HEK293 (cell line): ENCODE measurements at regions not wholly inside any gene's neighbourhood (a gene's known extent, or its start where the extent isn't known, plus 50 kb on each side); places are given as distances from the start of the nearest gene placed in this dataset.

Experiments
- CTCF ChIA-PET: fragments of 350-600 bp; formaldehyde crosslinking; extraction: SDS; loops from one replicate; lab custom pipeline; 2021; ENCODE audit warnings: antibody characterized with exemption; lab: Yijun Ruan, JAX
- POLR2A ChIA-PET: fragments of 300-600 bp; formaldehyde crosslinking; extraction: SDS; loops from one replicate; lab custom pipeline; 2020; ENCODE audit warnings: antibody characterized with exemption, inconsistent platforms; lab: Yijun Ruan, JAX
- H3K27ac ChIP-seq: fragments of 200-500 bp; sonication (Bioruptor generic); 2 replicates; pipeline ENCODE4 v1.5.1; 2014; ENCODE audit warnings: low read depth, low read length, control low read depth, inconsistent platforms; ENCODE audit errors: extremely low read depth
- H3K36me3 ChIP-seq, 2 experiments: fragments of 200-500 bp in 1 of 2; sonication (Bioruptor generic) in 1 of 2; 1 replicate in 1 of 2; 2 replicates in 1 of 2; pipeline ENCODE4 v1.5.1; 2014 to 2017; ENCODE audit warnings: inconsistent platforms in 2 of 2, low read length in 2 of 2; ENCODE audit not compliant: control insufficient read depth in 2 of 2, insufficient read depth in 1 of 2
- H3K4me1 ChIP-seq: fragments of 200-500 bp; sonication (Bioruptor generic); 2 replicates; pipeline ENCODE4 v1.5.1; 2014; ENCODE audit warnings: mild to moderate bottlenecking, low read length, inconsistent platforms; ENCODE audit not compliant: control insufficient read depth, insufficient read depth
- H3K4me3 ChIP-seq: 2 replicates; pipeline ENCODE4 v1.5.1; 2011; ENCODE audit warnings: low read depth, mild to moderate bottlenecking, control low read depth, low read length, moderate library complexity
- H3K9me3 ChIP-seq: fragments of 200-500 bp; sonication (Bioruptor generic); 2 replicates; pipeline ENCODE4 v1.5.1; 2014; ENCODE audit warnings: low read depth, low read length, inconsistent platforms; ENCODE audit not compliant: control insufficient read depth, insufficient read depth
- MZF1 ChIP-seq: fragments of 450-650 bp; formaldehyde crosslinking; IDR thresholded peaks from 2 replicates; pipeline ENCODE4 v1.5.1; 2017; ENCODE audit warnings: missing biosample characterization, missing genetic modification characterization, borderline replicate concordance
- TCF7L2 ChIP-seq: IDR thresholded peaks from 2 replicates; pipeline ENCODE4 v1.6.1; 2011; ENCODE audit warnings: low read depth, mild to moderate bottlenecking, inconsistent platforms, low read length, moderate library complexity, borderline replicate concordance
- ZEB2 ChIP-seq: fragments of 450-650 bp; formaldehyde crosslinking; IDR thresholded peaks from 2 replicates; pipeline ENCODE4 v1.5.1; 2016; ENCODE audit warnings: missing biosample characterization, missing genetic modification characterization
- ZNF114 ChIP-seq: fragments of 450-650 bp; formaldehyde crosslinking; IDR thresholded peaks from 2 replicates; pipeline ENCODE4 v1.5.0; 2017; ENCODE audit warnings: missing biosample characterization, missing genetic modification characterization
- ZNF138 ChIP-seq: fragments of 450-650 bp; formaldehyde crosslinking; IDR thresholded peaks from 2 replicates; pipeline ENCODE4 v1.5.1; 2016; ENCODE audit warnings: missing biosample characterization, missing genetic modification characterization, borderline replicate concordance
- ZNF19 ChIP-seq: fragments of 450-650 bp; formaldehyde crosslinking; IDR thresholded peaks from 2 replicates; pipeline ENCODE4; 2016; ENCODE audit warnings: missing biosample characterization, missing genetic modification characterization, low read depth
- ZNF24 ChIP-seq: fragments of 450-650 bp; formaldehyde crosslinking; IDR thresholded peaks from 2 replicates; pipeline ENCODE4 v1.5.1; 2016; ENCODE audit warnings: missing biosample characterization, missing genetic modification characterization
- ZNF354C ChIP-seq: fragments of 450-650 bp; formaldehyde crosslinking; IDR thresholded peaks from 2 replicates; pipeline ENCODE4 v1.5.1; 2016; ENCODE audit warnings: missing biosample characterization, missing genetic modification characterization, low read depth, borderline replicate concordance
- ZNF391 ChIP-seq: fragments of 450-650 bp; formaldehyde crosslinking; IDR thresholded peaks from 2 replicates; pipeline ENCODE4 v1.5.1; 2016; ENCODE audit warnings: low read depth, missing biosample characterization, missing genetic modification characterization, borderline replicate concordance
- ZNF394 ChIP-seq: fragments of 450-650 bp; formaldehyde crosslinking; IDR thresholded peaks from 2 replicates; pipeline ENCODE4 v1.5.1; 2016; ENCODE audit warnings: missing biosample characterization, missing genetic modification characterization, mild to moderate bottlenecking, moderate library complexity, borderline replicate concordance
- ZNF404 ChIP-seq: fragments of 450-650 bp; formaldehyde crosslinking; IDR thresholded peaks from 2 replicates; pipeline ENCODE4 v1.5.1; 2017; ENCODE audit warnings: missing biosample characterization, missing genetic modification characterization
- ZNF416 ChIP-seq: fragments of 450-650 bp; formaldehyde crosslinking; IDR thresholded peaks from 2 replicates; pipeline ENCODE4 v1.5.1; 2016; ENCODE audit warnings: missing biosample characterization, missing genetic modification characterization
- ZNF561 ChIP-seq: fragments of 450-650 bp; IDR thresholded peaks from 2 replicates; pipeline ENCODE4 v1.5.1; 2018; ENCODE audit warnings: missing biosample characterization, missing genetic modification characterization, borderline replicate concordance
- ZNF571 ChIP-seq: fragments of 450-650 bp; formaldehyde crosslinking; IDR thresholded peaks from 2 replicates; pipeline ENCODE4 v1.5.0; 2017; ENCODE audit warnings: missing biosample characterization, missing genetic modification characterization
- ZNF768 ChIP-seq: fragments of 450-650 bp; formaldehyde crosslinking; IDR thresholded peaks from 2 replicates; pipeline ENCODE4 v1.5.1; 2018; ENCODE audit warnings: missing biosample characterization, mild to moderate bottlenecking, missing genetic modification characterization
- ZNF776 ChIP-seq: fragments of 450-650 bp; formaldehyde crosslinking; IDR thresholded peaks from 2 replicates; pipeline ENCODE4 v1.5.0; 2017; ENCODE audit warnings: missing biosample characterization, missing genetic modification characterization, borderline replicate concordance
- TF ChIP-seq, protein P1 (sequence below): fragments of 450-650 bp; formaldehyde crosslinking; IDR thresholded peaks from 2 replicates; pipeline ENCODE4 v1.5.1; 2016; ENCODE audit warnings: missing biosample characterization, missing genetic modification characterization
- TF ChIP-seq, protein P2 (sequence below): fragments of 450-650 bp; formaldehyde crosslinking; IDR thresholded peaks from 2 replicates; pipeline ENCODE4 v1.5.1; 2016; ENCODE audit warnings: missing biosample characterization, missing genetic modification characterization
- TF ChIP-seq, protein P3 (sequence below): fragments of 450-650 bp; formaldehyde crosslinking; IDR thresholded peaks from 2 replicates; pipeline ENCODE4 v1.5.1; 2016; ENCODE audit warnings: missing biosample characterization, missing genetic modification characterization

DNA sequence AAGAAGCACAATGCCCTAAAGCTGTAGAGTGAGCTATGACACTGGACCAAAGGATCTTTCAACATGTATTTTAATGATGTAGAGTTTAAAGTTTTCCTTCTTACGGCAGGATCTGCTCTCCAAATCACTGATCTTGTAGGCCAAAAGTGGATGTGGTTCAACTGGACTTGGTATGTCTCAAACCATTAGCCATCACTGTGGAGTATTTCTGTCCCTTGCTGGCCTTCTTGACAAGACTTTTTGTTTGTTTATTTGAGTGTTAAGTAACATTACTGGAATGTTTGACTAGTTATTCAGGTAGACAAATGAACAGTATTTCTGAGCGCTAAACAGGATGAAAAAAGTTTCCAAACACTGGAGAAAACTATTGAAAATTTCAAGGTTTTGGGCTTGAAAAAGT, 472.7 kb upstream of the CFAP20DC start (continued):
- no peak for TF ChIP-seq ZNF404
- TF ChIP-seq ZNF354C = no peak

DNA sequence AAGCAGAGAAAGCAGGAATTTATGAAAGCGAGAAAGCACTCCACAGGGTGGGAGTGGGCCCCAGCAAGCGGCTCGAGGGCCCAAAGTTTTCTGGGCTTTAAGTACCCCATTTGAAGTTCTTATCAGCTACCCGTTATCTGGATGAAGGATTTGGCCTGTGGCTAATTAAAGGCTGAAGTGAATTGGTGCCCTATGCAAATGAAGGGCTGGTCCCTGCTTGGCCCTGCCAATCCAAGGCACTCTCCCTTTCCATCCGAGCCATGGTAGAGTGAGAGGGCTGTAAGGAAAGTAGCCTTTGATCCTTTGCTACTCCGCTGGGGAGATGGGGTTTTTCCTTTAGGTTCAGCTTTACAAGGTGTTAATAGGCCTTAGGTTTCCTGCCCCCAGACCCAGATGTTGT, 469.3 kb upstream of the CFAP20DC start:
- 0 out of 2 replicates have a peak, but pooled peaks cover 3% of the 10 kb centered on the region for H3K4me1 ChIP-seq
- CTCF ChIA-PET = interaction anchor here (0.6 to 1.1 kb wide), 2 partner anchors 36 to 951 kb away, joined by 3 read pairs; no protein-coding TSS in a partner anchor
- no peak overlapping the region for H3K27ac ChIP-seq
- H3K9me3 ChIP-seq = no peaks in the 10 kb centered on the region
- H3K36me3 ChIP-seq = no peaks in the 10 kb centered on the region
- TF ChIP-seq ZNF404 = no peak
- no peak overlapping the region for H3K4me3 ChIP-seq
- POLR2A ChIA-PET = no interaction called here

DNA sequence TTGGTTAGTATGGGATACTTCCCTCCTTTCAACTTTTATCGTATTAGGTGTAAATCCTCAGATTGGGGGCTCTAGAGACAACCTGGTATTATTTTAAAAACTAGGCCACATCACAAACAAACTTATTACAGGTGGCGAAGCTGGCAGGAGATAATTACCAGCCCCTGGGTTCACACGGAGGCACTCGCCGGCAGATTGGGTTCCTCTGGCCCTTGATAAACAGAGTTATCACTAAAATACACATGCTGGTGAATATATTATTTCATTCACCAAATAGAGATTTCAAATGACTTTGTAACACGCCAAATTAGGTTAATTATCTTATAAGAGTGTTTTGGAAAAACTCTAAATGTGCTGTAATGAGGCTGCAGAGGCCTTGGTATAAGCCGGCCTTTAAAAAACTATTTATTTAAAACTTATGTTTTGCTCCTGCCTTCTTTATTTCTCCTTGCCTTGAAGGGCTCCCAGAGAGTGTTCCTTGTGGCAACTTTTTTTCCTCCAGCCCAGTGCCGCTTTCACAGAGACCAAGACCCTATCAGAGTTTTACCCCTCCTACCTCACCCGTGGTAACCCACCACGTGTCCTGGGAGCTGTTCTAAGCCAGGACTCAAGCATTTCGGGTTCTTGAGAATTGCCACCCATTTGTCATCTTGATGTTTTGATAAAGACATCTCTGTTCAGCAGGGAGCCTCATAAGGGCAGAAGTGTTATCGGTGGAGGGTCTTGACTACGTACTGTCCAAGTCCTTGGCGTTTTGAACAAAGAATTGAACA, 468.6 kb upstream of the CFAP20DC start:
- Histone ChIP-seq H3K4me3 (no peak overlapping the region), H3K36me3 (no peaks in the 10 kb centered on the region), H3K9me3 (no peaks in the 10 kb centered on the region), H3K27ac (no peak overlapping the region), H3K4me1 (0 out of 2 replicates have a peak, but pooled peaks cover 3% of the 10 kb centered on the region)
- no peak for TF ChIP-seq ZNF561 (tag by site-specific recombination)
- no peak for TF ChIP-seq TCF7L2
- TF ChIP-seq ZNF768 (tag by site-specific recombination) = no peak
- TF ChIP-seq ZNF416 (tag by site-specific recombination) = no peak
- TF ChIP-seq ZNF114 = no peak
- TF ChIP-seq MZF1 (tag by site-specific recombination) = no peak
- TF ChIP-seq ZEB2 = no peak
- TF ChIP-seq ZNF19 = no peak
- no peak for TF ChIP-seq ZNF394 (tag by site-specific recombination)
- no peak for TF ChIP-seq ZNF138 (tag by site-specific recombination)
- TF ChIP-seq ZNF391 (tag by site-specific recombination) = no peak
- no peak for TF ChIP-seq ZNF24 (tag by site-specific recombination)
- TF ChIP-seq, protein P1, sequence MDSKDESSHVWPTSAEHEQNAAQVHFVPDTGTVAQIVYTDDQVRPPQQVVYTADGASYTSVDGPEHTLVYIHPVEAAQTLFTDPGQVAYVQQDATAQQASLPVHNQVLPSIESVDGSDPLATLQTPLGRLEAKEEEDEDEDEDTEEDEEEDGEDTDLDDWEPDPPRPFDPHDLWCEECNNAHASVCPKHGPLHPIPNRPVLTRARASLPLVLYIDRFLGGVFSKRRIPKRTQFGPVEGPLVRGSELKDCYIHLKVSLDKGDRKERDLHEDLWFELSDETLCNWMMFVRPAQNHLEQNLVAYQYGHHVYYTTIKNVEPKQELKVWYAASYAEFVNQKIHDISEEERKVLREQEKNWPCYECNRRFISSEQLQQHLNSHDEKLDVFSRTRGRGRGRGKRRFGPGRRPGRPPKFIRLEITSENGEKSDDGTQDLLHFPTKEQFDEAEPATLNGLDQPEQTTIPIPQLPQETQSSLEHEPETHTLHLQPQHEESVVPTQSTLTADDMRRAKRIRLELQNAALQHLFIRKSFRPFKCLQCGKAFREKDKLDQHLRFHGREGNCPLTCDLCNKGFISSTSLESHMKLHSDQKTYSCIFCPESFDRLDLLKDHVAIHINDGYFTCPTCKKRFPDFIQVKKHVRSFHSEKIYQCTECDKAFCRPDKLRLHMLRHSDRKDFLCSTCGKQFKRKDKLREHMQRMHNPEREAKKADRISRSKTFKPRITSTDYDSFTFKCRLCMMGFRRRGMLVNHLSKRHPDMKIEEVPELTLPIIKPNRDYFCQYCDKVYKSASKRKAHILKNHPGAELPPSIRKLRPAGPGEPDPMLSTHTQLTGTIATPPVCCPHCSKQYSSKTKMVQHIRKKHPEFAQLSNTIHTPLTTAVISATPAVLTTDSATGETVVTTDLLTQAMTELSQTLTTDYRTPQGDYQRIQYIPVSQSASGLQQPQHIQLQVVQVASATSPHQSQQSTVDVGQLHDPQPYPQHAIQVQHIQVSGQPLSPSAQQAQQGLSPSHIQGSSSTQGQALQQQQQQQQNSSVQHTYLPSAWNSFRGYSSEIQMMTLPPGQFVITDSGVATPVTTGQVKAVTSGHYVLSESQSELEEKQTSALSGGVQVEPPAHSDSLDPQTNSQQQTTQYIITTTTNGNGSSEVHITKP = no peak
- TF ChIP-seq ZNF571 (tag by site-specific recombination) = no peak
- TF ChIP-seq, protein P2, sequence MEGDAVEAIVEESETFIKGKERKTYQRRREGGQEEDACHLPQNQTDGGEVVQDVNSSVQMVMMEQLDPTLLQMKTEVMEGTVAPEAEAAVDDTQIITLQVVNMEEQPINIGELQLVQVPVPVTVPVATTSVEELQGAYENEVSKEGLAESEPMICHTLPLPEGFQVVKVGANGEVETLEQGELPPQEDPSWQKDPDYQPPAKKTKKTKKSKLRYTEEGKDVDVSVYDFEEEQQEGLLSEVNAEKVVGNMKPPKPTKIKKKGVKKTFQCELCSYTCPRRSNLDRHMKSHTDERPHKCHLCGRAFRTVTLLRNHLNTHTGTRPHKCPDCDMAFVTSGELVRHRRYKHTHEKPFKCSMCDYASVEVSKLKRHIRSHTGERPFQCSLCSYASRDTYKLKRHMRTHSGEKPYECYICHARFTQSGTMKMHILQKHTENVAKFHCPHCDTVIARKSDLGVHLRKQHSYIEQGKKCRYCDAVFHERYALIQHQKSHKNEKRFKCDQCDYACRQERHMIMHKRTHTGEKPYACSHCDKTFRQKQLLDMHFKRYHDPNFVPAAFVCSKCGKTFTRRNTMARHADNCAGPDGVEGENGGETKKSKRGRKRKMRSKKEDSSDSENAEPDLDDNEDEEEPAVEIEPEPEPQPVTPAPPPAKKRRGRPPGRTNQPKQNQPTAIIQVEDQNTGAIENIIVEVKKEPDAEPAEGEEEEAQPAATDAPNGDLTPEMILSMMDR (tag by site-specific recombination) = no peak
- no peak for TF ChIP-seq ZNF776 (tag by site-specific recombination)
- TF ChIP-seq, protein P3, sequence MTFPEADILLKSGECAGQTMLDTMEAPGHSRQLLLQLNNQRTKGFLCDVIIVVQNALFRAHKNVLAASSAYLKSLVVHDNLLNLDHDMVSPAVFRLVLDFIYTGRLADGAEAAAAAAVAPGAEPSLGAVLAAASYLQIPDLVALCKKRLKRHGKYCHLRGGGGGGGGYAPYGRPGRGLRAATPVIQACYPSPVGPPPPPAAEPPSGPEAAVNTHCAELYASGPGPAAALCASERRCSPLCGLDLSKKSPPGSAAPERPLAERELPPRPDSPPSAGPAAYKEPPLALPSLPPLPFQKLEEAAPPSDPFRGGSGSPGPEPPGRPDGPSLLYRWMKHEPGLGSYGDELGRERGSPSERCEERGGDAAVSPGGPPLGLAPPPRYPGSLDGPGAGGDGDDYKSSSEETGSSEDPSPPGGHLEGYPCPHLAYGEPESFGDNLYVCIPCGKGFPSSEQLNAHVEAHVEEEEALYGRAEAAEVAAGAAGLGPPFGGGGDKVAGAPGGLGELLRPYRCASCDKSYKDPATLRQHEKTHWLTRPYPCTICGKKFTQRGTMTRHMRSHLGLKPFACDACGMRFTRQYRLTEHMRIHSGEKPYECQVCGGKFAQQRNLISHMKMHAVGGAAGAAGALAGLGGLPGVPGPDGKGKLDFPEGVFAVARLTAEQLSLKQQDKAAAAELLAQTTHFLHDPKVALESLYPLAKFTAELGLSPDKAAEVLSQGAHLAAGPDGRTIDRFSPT (tag by site-specific recombination) = no peak
- ChIA-PET CTCF (interaction anchor here (0.7 kb wide), 1 partner anchor 179 kb away, joined by 3 read pairs; no protein-coding TSS in a partner anchor), POLR2A (no interaction called here)
